H1 (cell line): ENCODE measurements at regions not wholly inside any gene's neighbourhood (a gene's known extent, or its start where the extent isn't known, plus 50 kb on each side); places are given as distances from the start of the nearest gene placed in this dataset.

ENCODE experiments used
- CEBPB ChIP-seq: IDR thresholded peaks from 2 replicates; pipeline ENCODE4 v1.6.1; 2012; ENCODE audit warnings: low read depth, low read length
- ZNF274 ChIP-seq: IDR thresholded peaks from 2 replicates; pipeline ENCODE4 v1.7.0; 2012; ENCODE audit warnings: low read length, borderline replicate concordance; ENCODE audit errors: extremely low read depth
- TF ChIP-seq, protein P1 (sequence below), 3 experiments: IDR thresholded peaks; 1 replicate in 2 of 3; 2 replicates in 1 of 3; pipeline versions ENCODE4 v1.5.1 to v1.6.1; 2011; ENCODE audit warnings: low read length in 3 of 3, mild to moderate bottlenecking in 3 of 3, inconsistent platforms in 2 of 3, low read depth in 1 of 3, moderate library complexity in 1 of 3; ENCODE audit not compliant: insufficient read depth in 1 of 3; ENCODE audit errors: control extremely low read depth in 1 of 3

DNA sequence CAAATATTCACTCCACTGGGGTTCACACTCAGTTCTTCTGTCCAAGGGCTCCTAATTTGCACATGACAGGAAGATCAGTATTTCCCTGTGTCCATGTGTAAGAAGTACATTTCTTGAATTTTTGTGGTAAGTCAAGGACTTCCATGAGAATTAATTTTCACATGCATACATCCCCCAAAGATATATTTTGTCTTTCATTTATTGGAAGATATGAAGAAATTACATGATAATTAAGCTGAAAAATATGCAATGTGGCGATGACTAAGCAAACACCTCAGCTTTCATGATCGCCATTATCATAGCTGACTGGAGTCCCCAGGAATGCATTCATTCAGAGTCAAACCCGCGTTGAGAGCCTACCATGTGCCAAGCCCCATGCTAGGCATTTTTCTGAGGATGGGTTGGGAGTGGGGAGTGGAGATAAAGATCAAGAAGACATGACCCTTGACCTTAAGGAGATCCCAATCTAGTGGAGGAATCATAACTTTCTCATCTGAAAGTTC, 104.6 kb upstream of the F3 start:
- TF ChIP-seq, protein P1, sequence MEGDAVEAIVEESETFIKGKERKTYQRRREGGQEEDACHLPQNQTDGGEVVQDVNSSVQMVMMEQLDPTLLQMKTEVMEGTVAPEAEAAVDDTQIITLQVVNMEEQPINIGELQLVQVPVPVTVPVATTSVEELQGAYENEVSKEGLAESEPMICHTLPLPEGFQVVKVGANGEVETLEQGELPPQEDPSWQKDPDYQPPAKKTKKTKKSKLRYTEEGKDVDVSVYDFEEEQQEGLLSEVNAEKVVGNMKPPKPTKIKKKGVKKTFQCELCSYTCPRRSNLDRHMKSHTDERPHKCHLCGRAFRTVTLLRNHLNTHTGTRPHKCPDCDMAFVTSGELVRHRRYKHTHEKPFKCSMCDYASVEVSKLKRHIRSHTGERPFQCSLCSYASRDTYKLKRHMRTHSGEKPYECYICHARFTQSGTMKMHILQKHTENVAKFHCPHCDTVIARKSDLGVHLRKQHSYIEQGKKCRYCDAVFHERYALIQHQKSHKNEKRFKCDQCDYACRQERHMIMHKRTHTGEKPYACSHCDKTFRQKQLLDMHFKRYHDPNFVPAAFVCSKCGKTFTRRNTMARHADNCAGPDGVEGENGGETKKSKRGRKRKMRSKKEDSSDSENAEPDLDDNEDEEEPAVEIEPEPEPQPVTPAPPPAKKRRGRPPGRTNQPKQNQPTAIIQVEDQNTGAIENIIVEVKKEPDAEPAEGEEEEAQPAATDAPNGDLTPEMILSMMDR (IDR thresholded peaks at IDR 0.05; ENCODE audit: control extremely low read depth in 1 of 3, insufficient read depth in 1 of 3, low read depth in 1 of 3, low read length in 3 of 3) = no peak
- TF ChIP-seq ZNF274 = no peak
- TF ChIP-seq CEBPB = no peak
